ENCODE measurements at regions not wholly inside any gene's neighbourhood (a gene's known extent, or its start where the extent isn't known, plus 50 kb on each side); places are given as distances from the start of the nearest gene placed in this dataset.
"Not testable (repeated sequence)": the region's sequence is repeated elsewhere in the genome, so short reads cannot be mapped to it uniquely, and the experiment has no call there.

DNA sequence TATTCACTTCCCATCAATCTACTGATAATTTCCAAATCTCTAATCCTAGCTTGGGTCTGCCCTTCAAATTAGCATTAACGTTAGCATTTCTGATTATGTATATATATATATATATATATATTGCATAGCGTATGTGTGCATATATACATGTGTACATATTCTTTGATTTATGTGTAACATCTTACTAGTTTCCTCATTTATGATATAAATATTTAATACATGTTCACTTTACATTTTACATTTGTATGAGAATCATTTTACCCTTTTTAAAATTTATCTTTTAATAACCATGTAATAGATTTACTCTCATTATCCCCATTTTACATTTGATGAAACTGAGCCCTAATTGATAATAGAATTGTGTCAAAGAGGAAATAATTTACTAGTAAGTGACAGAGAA lies 164.7 kb downstream of the ZNF648 start:
- H3K27ac ChIP-seq (ENCODE audit: low read depth, low read length): no peak overlapping the region
- H3K9me3 ChIP-seq (ENCODE audit: low read depth, low read length): peaks cover 2% of the 10 kb centered on the region
- H3K4me2 ChIP-seq (ENCODE audit: insufficient read depth, low read length): no peak overlapping the region
- no peak for DNase-seq (ENCODE audit: insufficient read length, low spot score, missing footprints)
- no peaks in the 10 kb centered on the region for H3K36me3 ChIP-seq (ENCODE audit: insufficient read depth, low read length)
- no peak overlapping the region for H2AFZ ChIP-seq (ENCODE audit: low read length)
- H4K20me1 ChIP-seq (ENCODE audit: insufficient read depth, low read length): no peaks in the 10 kb centered on the region
- H3K4me1 ChIP-seq (ENCODE audit: insufficient read depth, low read length): no peaks in the 10 kb centered on the region
- H3K79me2 ChIP-seq (ENCODE audit: insufficient read depth, low read length): no peaks in the 10 kb centered on the region
- TF ChIP-seq, protein P1, sequence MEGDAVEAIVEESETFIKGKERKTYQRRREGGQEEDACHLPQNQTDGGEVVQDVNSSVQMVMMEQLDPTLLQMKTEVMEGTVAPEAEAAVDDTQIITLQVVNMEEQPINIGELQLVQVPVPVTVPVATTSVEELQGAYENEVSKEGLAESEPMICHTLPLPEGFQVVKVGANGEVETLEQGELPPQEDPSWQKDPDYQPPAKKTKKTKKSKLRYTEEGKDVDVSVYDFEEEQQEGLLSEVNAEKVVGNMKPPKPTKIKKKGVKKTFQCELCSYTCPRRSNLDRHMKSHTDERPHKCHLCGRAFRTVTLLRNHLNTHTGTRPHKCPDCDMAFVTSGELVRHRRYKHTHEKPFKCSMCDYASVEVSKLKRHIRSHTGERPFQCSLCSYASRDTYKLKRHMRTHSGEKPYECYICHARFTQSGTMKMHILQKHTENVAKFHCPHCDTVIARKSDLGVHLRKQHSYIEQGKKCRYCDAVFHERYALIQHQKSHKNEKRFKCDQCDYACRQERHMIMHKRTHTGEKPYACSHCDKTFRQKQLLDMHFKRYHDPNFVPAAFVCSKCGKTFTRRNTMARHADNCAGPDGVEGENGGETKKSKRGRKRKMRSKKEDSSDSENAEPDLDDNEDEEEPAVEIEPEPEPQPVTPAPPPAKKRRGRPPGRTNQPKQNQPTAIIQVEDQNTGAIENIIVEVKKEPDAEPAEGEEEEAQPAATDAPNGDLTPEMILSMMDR (IDR thresholded peaks at IDR 0.05; ENCODE audit: extremely low read depth, low read depth, low read length): no peak
- H3K27me3 ChIP-seq (ENCODE audit: insufficient read depth, low read length): no peaks in the 10 kb centered on the region
- no peak overlapping the region for H3K4me3 ChIP-seq (ENCODE audit: insufficient read depth, low read length)

DNA sequence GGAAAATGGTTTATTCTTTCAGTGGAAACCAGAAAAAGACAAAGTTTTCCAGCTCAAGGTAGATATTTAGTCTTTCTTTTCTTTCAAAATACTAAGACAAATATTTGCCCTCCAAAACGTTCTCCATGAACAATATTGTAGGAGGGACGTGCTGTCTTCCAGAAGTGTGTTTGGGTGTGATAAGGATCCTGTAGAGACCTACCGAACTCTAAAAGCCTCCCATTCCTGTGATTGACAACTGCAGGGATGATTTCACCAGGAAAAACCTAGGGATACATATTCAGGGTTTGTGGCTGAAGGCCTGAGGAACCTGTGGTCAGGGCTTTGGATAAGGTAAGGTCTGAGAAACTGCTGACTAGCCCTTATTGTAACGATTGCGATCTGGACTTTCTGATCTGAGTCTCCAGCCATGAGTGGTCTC lies 167.1 kb downstream of the ZNF648 start:
- Histone ChIP-seq H2AFZ (ENCODE audit: low read length) (no peak overlapping the region), H3K27me3 (ENCODE audit: insufficient read depth, low read length) (no peaks in the 10 kb centered on the region), H3K9me3 (ENCODE audit: low read depth, low read length) (peaks cover 2% of the 10 kb centered on the region), H3K4me3 (ENCODE audit: insufficient read depth, low read length) (no peak overlapping the region), H3K4me1 (ENCODE audit: insufficient read depth, low read length) (no peaks in the 10 kb centered on the region), H3K79me2 (ENCODE audit: insufficient read depth, low read length) (no peaks in the 10 kb centered on the region), H3K4me2 (ENCODE audit: insufficient read depth, low read length) (no peak overlapping the region), H3K27ac (ENCODE audit: low read depth, low read length) (no peak overlapping the region), H3K36me3 (ENCODE audit: insufficient read depth, low read length) (no peaks in the 10 kb centered on the region), H4K20me1 (ENCODE audit: insufficient read depth, low read length) (no peaks in the 10 kb centered on the region)
- TF ChIP-seq, protein P1 (IDR thresholded peaks at IDR 0.05; ENCODE audit: extremely low read depth, low read depth, low read length): no peak
- no peak for DNase-seq (ENCODE audit: insufficient read length, low spot score, missing footprints)

DNA sequence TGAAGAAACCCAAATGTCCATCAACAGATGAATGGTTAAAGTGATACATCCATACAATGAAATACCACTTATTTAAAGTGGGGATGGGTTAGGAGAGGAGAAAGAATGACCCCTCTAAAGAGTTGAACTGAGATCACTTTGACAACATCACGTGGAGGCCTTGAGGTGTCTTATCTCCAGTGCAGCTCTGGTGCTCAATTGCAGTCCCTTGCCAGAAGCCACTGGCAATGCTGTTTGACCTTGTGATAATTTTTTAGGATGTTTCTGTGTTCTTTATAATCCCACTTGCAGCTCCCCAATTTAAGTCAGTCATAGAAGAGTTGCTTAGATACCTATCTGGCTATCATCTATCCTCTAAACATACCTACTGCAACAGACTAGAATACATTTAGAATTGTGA lies 167.6 kb downstream of the ZNF648 start:
- Histone ChIP-seq H2AFZ (ENCODE audit: low read length) (no peak overlapping the region), H3K9me3 (ENCODE audit: low read depth, low read length) (peaks cover 2% of the 10 kb centered on the region), H3K4me1 (ENCODE audit: insufficient read depth, low read length) (no peaks in the 10 kb centered on the region), H3K36me3 (ENCODE audit: insufficient read depth, low read length) (no peaks in the 10 kb centered on the region), H3K4me3 (ENCODE audit: insufficient read depth, low read length) (no peak overlapping the region), H3K79me2 (ENCODE audit: insufficient read depth, low read length) (no peaks in the 10 kb centered on the region), H3K27me3 (ENCODE audit: insufficient read depth, low read length) (no peaks in the 10 kb centered on the region), H3K27ac (ENCODE audit: low read depth, low read length) (no peak overlapping the region), H4K20me1 (ENCODE audit: insufficient read depth, low read length) (no peaks in the 10 kb centered on the region), H3K4me2 (ENCODE audit: insufficient read depth, low read length) (no peak overlapping the region)
- no peak for DNase-seq (ENCODE audit: insufficient read length, low spot score, missing footprints)
- TF ChIP-seq, protein P1 (IDR thresholded peaks at IDR 0.05; ENCODE audit: extremely low read depth, low read depth, low read length): no peak

DNA sequence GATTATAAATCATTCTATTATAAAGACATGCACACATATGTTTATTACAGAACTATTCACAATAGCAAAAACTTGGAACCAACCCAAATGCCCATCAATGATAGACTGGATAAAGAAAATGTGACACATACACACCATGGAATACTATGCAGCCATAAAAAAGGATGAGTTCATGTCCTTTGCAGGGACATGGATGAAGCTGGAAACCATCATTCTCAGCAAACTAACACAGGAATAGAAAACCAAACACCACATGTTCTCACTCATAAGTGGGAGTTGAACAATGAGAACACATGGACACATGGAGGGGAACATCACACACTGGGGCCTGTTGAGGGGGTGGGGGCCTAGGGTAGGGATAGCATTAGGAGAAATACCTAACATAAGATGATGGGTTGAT lies 168.4 kb downstream of the ZNF648 start:
- not testable (repeated sequence) for H3K4me3 ChIP-seq (ENCODE audit: insufficient read depth, low read length); H3K4me1 ChIP-seq (ENCODE audit: insufficient read depth, low read length); H3K27ac ChIP-seq (ENCODE audit: low read depth, low read length); DNase-seq (ENCODE audit: insufficient read length, low spot score, missing footprints); H3K79me2 ChIP-seq (ENCODE audit: insufficient read depth, low read length); H2AFZ ChIP-seq (ENCODE audit: low read length); H3K9me3 ChIP-seq (ENCODE audit: low read depth, low read length); H3K36me3 ChIP-seq (ENCODE audit: insufficient read depth, low read length); H3K4me2 ChIP-seq (ENCODE audit: insufficient read depth, low read length); H4K20me1 ChIP-seq (ENCODE audit: insufficient read depth, low read length); H3K27me3 ChIP-seq (ENCODE audit: insufficient read depth, low read length)
